Activated CD8-positive, alpha-beta memory T cell treated with anti-CD3 and anti-CD28 coated beads for 36 hours (primary cell): ENCODE measurements at regions not wholly inside any gene's neighbourhood (a gene's known extent, or its start where the extent isn't known, plus 50 kb on each side); places are given as distances from the start of the nearest gene placed in this dataset.
"Not testable (repeated sequence)": the region's sequence is repeated elsewhere in the genome, so short reads cannot be mapped to it uniquely, and the experiment has no call there.

ENCODE experiments used
- CTCF ChIA-PET: fragments of 350-600 bp; sonication (Branson Sonifier 250); formaldehyde crosslinking; loops from one replicate; lab custom pipeline; 2021; ENCODE audit warnings: antibody characterized with exemption; lab: Charles Lee
- POLR2A ChIA-PET: fragments of 350-600 bp; sonication (Branson Sonifier 250); formaldehyde crosslinking; loops from one replicate; lab custom pipeline; 2021; ENCODE audit warnings: antibody characterized with exemption; lab: Charles Lee

GRCh38 chr4:101730291-101731117 is 60.0 kb upstream of the BANK1 start:
- ChIA-PET CTCF (interaction anchor here (0.6 to 1.9 kb wide), 4 partner anchors 279 to 767 kb away, joined by 3 to 8 read pairs (median 3); no protein-coding TSS in a partner anchor), POLR2A (no interaction called here)

- POLR2A ChIA-PET = no interaction called here
- CTCF ChIA-PET = no interaction called here
Observed at GRCh38 chr4:101727238-101727637, 63.3 kb upstream of the BANK1 start.

GRCh38 chr4:101724093-101724492 is 66.4 kb upstream of the BANK1 start:
- CTCF ChIA-PET = no interaction called here
- POLR2A ChIA-PET = no interaction called here

- ChIA-PET POLR2A (no interaction called here), CTCF (no interaction called here)
Observed at GRCh38 chr4:101718810-101719209, 71.7 kb upstream of the BANK1 start.

GRCh38 chr4:101711590-101712260 is 78.8 kb upstream of the BANK1 start:
- POLR2A ChIA-PET = no interaction called here
- CTCF ChIA-PET = no interaction called here

- ChIA-PET CTCF (no interaction called here), POLR2A (interaction anchor here (0.7 kb wide), 1 partner anchor 112 kb away, joined by 3 read pairs; no protein-coding TSS in a partner anchor)
Observed at GRCh38 chr4:101710806-101711205, 79.7 kb upstream of the BANK1 start.

GRCh38 chr4:101708293-101709039 is 82.1 kb upstream of the BANK1 start:
- CTCF ChIA-PET = no interaction called here

GRCh38 chr4:101707596-101707995 is 82.9 kb upstream of the BANK1 start:
- ChIA-PET CTCF (no interaction called here), POLR2A (no interaction called here)

More at GRCh38 chr4:101708293-101709039, 82.1 kb upstream of the BANK1 start:
- POLR2A ChIA-PET = no interaction called here

GRCh38 chr4:101706535-101707057 is 83.9 kb upstream of the BANK1 start:
- ChIA-PET POLR2A (no interaction called here), CTCF (no interaction called here)

- ChIA-PET CTCF (no interaction called here), POLR2A (no interaction called here)
Observed at GRCh38 chr4:101701551-101701950, 89.0 kb upstream of the BANK1 start.

GRCh38 chr4:101699441-101700124 is 90.9 kb upstream of the BANK1 start:
- ChIA-PET POLR2A (no interaction called here), CTCF (interaction anchor here (0.6 kb wide), 1 partner anchor 1356 kb away, joined by 3 read pairs; no protein-coding TSS in a partner anchor)

GRCh38 chr4:101697266-101697665 is 93.3 kb upstream of the BANK1 start:
- ChIA-PET POLR2A (no interaction called here), CTCF (interaction anchor here (1.3 kb wide), 1 partner anchor 12 kb away, joined by 3 read pairs; no protein-coding TSS in a partner anchor)

- CTCF ChIA-PET = interaction anchor here (0.7 to 1.3 kb wide), 2 partner anchors 13 to 336 kb away, joined by 3 read pairs; no protein-coding TSS in a partner anchor
- POLR2A ChIA-PET = no interaction called here
Observed at GRCh38 chr4:101696276-101697010, 94.1 kb upstream of the BANK1 start.

GRCh38 chr4:101695176-101695575 is 95.4 kb upstream of the BANK1 start:
- POLR2A ChIA-PET = no interaction called here
- CTCF ChIA-PET = no interaction called here

- POLR2A ChIA-PET, CTCF ChIA-PET: not testable (repeated sequence)
Observed at GRCh38 chr4:101694403-101694802, 96.1 kb upstream of the BANK1 start.

- CTCF ChIA-PET = no interaction called here
Observed at GRCh38 chr4:101693842-101694398, 96.6 kb upstream of the BANK1 start.

GRCh38 chr4:101689220-101689619 is 101.3 kb upstream of the BANK1 start:
- POLR2A ChIA-PET = no interaction called here
- CTCF ChIA-PET = no interaction called here

More at GRCh38 chr4:101693842-101694398, 96.6 kb upstream of the BANK1 start:
- POLR2A ChIA-PET = no interaction called here

- POLR2A ChIA-PET = no interaction called here
- CTCF ChIA-PET = no interaction called here
Observed at GRCh38 chr4:101685126-101685525, 105.4 kb upstream of the BANK1 start.
